Left kidney (tissue), 1 donor: ENCODE measurements at regions not wholly inside any gene's neighbourhood (a gene's known extent, or its start where the extent isn't known, plus 50 kb on each side); places are given as distances from the start of the nearest gene placed in this dataset.
A peak's percentile ranks its signal among the peaks of the same experiment; 100 is the strongest.

Experiments used
- DNase-seq: peaks from one replicate; pipeline ENCODE4 v3.0.0-alpha.2; 2013

GRCh38 chr15:53462651-53463050 is 296.8 kb downstream of the WDR72 start:
- DNase-seq = peak; percentile 13

- DNase-seq = no peak
These were observed 297.8 kb downstream of the WDR72 start for GRCh38 chr15:53461677-53462076.

GRCh38 chr15:53458736-53459135 is 300.7 kb downstream of the WDR72 start:
- DNase-seq = no peak

- no peak for DNase-seq
These were observed 302.0 kb downstream of the WDR72 start for GRCh38 chr15:53457479-53457878.

GRCh38 chr15:53454843-53455721 is 304.4 kb downstream of the WDR72 start:
- no peak for DNase-seq

- no peak for DNase-seq
These were observed 305.0 kb downstream of the WDR72 start for GRCh38 chr15:53454535-53454842.

GRCh38 chr15:53453253-53454105 is 306.0 kb downstream of the WDR72 start:
- no peak for DNase-seq

- peak; percentile 11 for DNase-seq
These were observed 311.0 kb downstream of the WDR72 start for GRCh38 chr15:53448232-53449015.

GRCh38 chr15:53447742-53448141 is 311.7 kb downstream of the WDR72 start:
- DNase-seq = no peak

GRCh38 chr15:53447053-53447574 is 312.3 kb downstream of the WDR72 start:
- DNase-seq = no peak

- DNase-seq = peak; percentile 8
These were observed 313.1 kb downstream of the WDR72 start for GRCh38 chr15:53446376-53446775.

GRCh38 chr15:53445531-53445930 is 313.9 kb downstream of the WDR72 start:
- no peak for DNase-seq

GRCh38 chr15:53437985-53438841 is 321.2 kb downstream of the WDR72 start:
- no peak for DNase-seq

GRCh38 chr15:53437366-53437765 is 322.1 kb downstream of the WDR72 start:
- DNase-seq = no peak

GRCh38 chr15:53434174-53434678 is 325.2 kb downstream of the WDR72 start:
- DNase-seq = no peak

GRCh38 chr15:53416219-53416940 is 343.1 kb downstream of the WDR72 start:
- DNase-seq = no peak

GRCh38 chr15:53414167-53414566 is 345.3 kb downstream of the WDR72 start:
- no peak for DNase-seq

GRCh38 chr15:53412542-53412941 is 346.9 kb downstream of the WDR72 start:
- no peak for DNase-seq

- no peak for DNase-seq
These were observed 354.5 kb downstream of the WDR72 start for GRCh38 chr15:53404930-53405493.

GRCh38 chr15:53401503-53401902 is 358.0 kb downstream of the WDR72 start:
- DNase-seq = no peak
